ENCODE measurements at regions not wholly inside any gene's neighbourhood (a gene's known extent, or its start where the extent isn't known, plus 50 kb on each side); places are given as distances from the start of the nearest gene placed in this dataset.
"Not testable (repeated sequence)": the region's sequence is repeated elsewhere in the genome, so short reads cannot be mapped to it uniquely, and the experiment has no call there.

DNA sequence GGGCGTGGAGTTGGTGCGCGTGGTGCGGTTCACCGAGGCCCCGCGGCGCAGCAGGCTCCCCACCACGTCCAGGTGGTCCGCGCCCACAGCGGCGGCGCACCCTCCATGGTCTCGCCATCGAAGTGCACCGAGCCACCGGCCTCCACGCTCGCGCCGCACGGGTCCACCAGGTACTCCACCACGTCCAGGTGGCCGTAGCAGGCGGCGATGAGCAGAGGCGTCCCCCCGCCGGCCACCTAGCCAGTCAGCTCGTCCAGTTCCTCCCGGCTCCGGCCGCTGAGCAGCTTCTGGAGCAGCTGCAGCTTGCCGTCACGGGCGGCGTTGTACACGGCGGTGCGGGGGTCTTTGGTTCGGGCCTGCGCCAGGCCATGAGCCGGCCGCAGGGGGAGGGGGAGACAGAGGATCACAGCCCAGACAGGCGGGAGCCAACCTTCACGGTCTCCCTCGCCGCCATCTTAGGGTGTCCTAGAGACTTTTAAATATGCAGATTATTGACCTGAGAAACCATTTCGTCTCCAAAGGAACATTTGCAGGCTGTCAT, 149.8 kb downstream of the POTEC start:
- H3K4me3 Mint-ChIP-seq; H3K9me3 Mint-ChIP-seq; H3K27ac Mint-ChIP-seq; POLR2A ChIA-PET; H3K36me3 Mint-ChIP-seq (ENCODE audit: low read depth); DNase-seq; H3K27me3 Mint-ChIP-seq; H3K4me1 Mint-ChIP-seq: not testable (repeated sequence)
- CTCF ChIA-PET = interaction anchor here (0.7 kb wide), 1 partner anchor 215 kb away, joined by 3 read pairs; no protein-coding TSS in a partner anchor

DNA sequence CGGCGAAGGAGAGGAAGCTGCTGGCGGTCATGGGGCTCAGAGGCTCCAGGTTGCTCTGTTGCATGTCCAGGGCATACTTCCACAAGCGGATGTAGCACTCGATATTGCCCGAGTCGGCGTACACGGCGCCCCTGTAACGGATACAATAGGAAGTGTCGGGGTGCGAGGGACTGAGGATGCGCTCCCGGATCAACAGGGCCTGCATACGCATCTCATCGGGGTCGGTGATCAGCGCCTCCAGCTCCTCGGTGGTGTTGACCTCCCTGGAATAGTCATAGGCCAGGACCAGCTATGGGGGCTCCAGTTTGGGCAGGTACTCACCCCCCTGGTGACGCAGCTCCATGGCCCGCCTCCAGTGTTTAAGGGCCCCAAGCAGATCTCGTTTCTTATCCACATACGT, 150.8 kb downstream of the POTEC start:
- POLR2A ChIA-PET; H3K27ac Mint-ChIP-seq; H3K9me3 Mint-ChIP-seq; H3K36me3 Mint-ChIP-seq (ENCODE audit: low read depth); DNase-seq; CTCF ChIA-PET; H3K4me1 Mint-ChIP-seq; H3K27me3 Mint-ChIP-seq; H3K4me3 Mint-ChIP-seq: not testable (repeated sequence)

GRCh38 chr18:14384961-14385360, 158.4 kb downstream of the POTEC start:
- H3K27me3 Mint-ChIP-seq; CTCF ChIA-PET; DNase-seq; POLR2A ChIA-PET; H3K36me3 Mint-ChIP-seq (ENCODE audit: low read depth); H3K4me3 Mint-ChIP-seq; H3K4me1 Mint-ChIP-seq; H3K9me3 Mint-ChIP-seq; H3K27ac Mint-ChIP-seq: not testable (repeated sequence)

DNA sequence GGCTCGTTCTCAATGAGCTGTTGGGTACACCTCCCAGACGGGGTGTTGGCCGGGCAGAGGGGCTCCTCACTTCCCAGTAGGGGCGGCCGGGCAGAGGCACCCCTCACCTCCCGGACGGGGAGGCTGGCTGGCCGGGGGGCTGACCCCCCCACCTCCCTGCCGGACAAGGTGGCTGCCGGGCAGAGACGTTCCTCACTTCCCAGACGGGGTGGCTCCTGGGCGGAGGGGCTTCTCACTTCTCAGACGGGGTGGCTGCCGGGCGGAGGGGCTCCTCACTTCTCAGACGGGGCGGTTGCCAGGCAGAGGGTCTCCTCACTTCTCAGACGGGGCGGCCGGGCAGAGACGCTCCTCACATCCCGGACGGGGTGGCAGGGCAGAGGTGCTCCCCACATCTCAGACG, 160.7 kb downstream of the POTEC start:
- POLR2A ChIA-PET; H3K27me3 Mint-ChIP-seq; H3K4me3 Mint-ChIP-seq; H3K36me3 Mint-ChIP-seq (ENCODE audit: low read depth); H3K4me1 Mint-ChIP-seq; H3K27ac Mint-ChIP-seq; DNase-seq; H3K9me3 Mint-ChIP-seq; CTCF ChIA-PET: not testable (repeated sequence)

DNA sequence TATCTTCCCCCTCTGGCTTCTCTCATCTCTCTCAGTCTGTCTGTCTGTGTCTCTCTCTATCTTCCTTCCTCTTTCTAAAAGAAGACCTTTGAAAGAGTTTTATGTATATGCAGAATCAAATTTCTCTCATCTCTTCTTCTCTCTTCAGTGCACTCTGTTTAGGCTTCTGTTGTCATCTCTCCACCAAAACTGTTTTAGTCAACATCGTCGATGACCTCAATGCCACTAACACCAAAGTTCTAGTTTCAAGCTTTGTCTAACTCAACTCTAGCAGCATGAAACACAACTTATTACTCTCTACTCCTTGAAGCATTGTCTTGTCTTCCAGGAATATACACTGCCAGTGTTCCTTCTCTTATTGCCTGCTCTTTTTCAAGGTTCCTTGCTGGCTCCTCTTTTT, 163.9 kb downstream of the POTEC start:
- H3K4me3 Mint-ChIP-seq; H3K36me3 Mint-ChIP-seq (ENCODE audit: low read depth); H3K9me3 Mint-ChIP-seq; H3K4me1 Mint-ChIP-seq; H3K27ac Mint-ChIP-seq; POLR2A ChIA-PET; CTCF ChIA-PET; H3K27me3 Mint-ChIP-seq; DNase-seq: not testable (repeated sequence)

- CTCF ChIA-PET = not testable (repeated sequence)
Measured at GRCh38 chr18:14378376-14378775, 165.0 kb downstream of the POTEC start.

GRCh38 chr18:14361346-14361745, 182.1 kb downstream of the POTEC start:
- H3K9me3 Mint-ChIP-seq; H3K36me3 Mint-ChIP-seq (ENCODE audit: low read depth); CTCF ChIA-PET; H3K4me3 Mint-ChIP-seq; H3K27me3 Mint-ChIP-seq; POLR2A ChIA-PET; H3K27ac Mint-ChIP-seq; H3K4me1 Mint-ChIP-seq; DNase-seq: not testable (repeated sequence)

More at GRCh38 chr18:14378376-14378775, 165.0 kb downstream of the POTEC start:
- H3K36me3 Mint-ChIP-seq (ENCODE audit: low read depth); DNase-seq; H3K27me3 Mint-ChIP-seq; H3K27ac Mint-ChIP-seq; H3K4me1 Mint-ChIP-seq; H3K9me3 Mint-ChIP-seq; POLR2A ChIA-PET; H3K4me3 Mint-ChIP-seq: not testable (repeated sequence)

GRCh38 chr18:14357553-14358297, 185.7 kb downstream of the POTEC start:
- POLR2A ChIA-PET = not testable (repeated sequence)

GRCh38 chr18:14342170-14342569, 201.2 kb downstream of the POTEC start:
- H3K36me3 Mint-ChIP-seq (ENCODE audit: low read depth); H3K9me3 Mint-ChIP-seq; H3K4me1 Mint-ChIP-seq; H3K27ac Mint-ChIP-seq; H3K4me3 Mint-ChIP-seq; POLR2A ChIA-PET; CTCF ChIA-PET; H3K27me3 Mint-ChIP-seq; DNase-seq: not testable (repeated sequence)

More at GRCh38 chr18:14357553-14358297, 185.7 kb downstream of the POTEC start:
- H3K27ac Mint-ChIP-seq; DNase-seq; H3K27me3 Mint-ChIP-seq; H3K36me3 Mint-ChIP-seq (ENCODE audit: low read depth); H3K9me3 Mint-ChIP-seq; H3K4me1 Mint-ChIP-seq; H3K4me3 Mint-ChIP-seq; CTCF ChIA-PET: not testable (repeated sequence)

DNA sequence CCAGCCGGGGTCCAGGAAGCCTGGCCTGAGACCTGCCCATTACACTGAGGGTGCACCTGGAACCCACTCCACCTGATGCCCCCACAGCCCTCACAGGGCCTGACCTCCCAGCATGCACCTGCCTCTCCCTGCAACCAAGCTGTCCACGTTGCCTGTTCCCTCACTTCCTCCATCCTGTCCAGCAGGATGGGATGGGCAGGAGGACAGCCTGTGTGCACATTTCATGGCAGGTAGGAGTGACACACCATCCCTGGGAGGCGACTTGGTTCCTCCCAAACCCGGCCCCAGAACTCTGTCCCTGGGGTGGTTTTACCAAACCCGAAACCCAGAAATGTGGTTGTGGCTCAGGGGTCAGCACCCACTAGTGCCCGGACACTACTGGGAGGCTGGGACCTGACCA, 203.8 kb upstream of the ZNF519 start:
- H3K27me3 Mint-ChIP-seq; H3K4me3 Mint-ChIP-seq; POLR2A ChIA-PET; H3K27ac Mint-ChIP-seq; H3K36me3 Mint-ChIP-seq (ENCODE audit: low read depth); CTCF ChIA-PET; DNase-seq; H3K4me1 Mint-ChIP-seq; H3K9me3 Mint-ChIP-seq: not testable (repeated sequence)

- H3K36me3 Mint-ChIP-seq (ENCODE audit: low read depth); H3K27me3 Mint-ChIP-seq; POLR2A ChIA-PET; H3K4me3 Mint-ChIP-seq; DNase-seq; CTCF ChIA-PET; H3K4me1 Mint-ChIP-seq; H3K27ac Mint-ChIP-seq; H3K9me3 Mint-ChIP-seq: not testable (repeated sequence)
Measured at GRCh38 chr18:14321217-14321616, 189.0 kb upstream of the ZNF519 start.

- H3K27me3 Mint-ChIP-seq; CTCF ChIA-PET; H3K4me3 Mint-ChIP-seq; H3K27ac Mint-ChIP-seq; H3K9me3 Mint-ChIP-seq; H3K36me3 Mint-ChIP-seq (ENCODE audit: low read depth); H3K4me1 Mint-ChIP-seq; POLR2A ChIA-PET; DNase-seq: not testable (repeated sequence)
Measured at GRCh38 chr18:14301255-14301654, 169.0 kb upstream of the ZNF519 start.

DNA sequence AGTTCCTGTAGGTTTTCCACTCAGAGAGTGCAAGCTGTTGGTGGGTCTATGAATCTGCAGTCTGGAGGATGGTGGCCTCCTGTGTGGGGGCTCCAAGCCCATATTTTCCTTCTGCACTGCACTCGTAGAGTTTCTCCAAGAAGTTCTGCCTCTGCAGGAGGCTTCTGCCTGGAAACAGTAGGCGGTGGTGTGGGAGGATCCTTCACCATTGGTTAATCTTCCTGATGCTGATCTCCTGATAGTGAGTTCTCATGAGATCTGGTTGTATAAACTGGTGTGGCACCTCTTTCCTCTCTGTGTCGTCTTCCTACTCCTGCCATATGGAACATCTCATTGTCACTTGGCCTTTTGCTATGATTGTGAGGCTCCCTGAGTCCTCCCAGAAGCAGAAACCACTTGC, 162.8 kb upstream of the ZNF519 start:
- H3K27ac Mint-ChIP-seq; H3K4me3 Mint-ChIP-seq; H3K27me3 Mint-ChIP-seq; H3K9me3 Mint-ChIP-seq; CTCF ChIA-PET; DNase-seq; H3K4me1 Mint-ChIP-seq; H3K36me3 Mint-ChIP-seq (ENCODE audit: low read depth); POLR2A ChIA-PET: not testable (repeated sequence)

- Mint-ChIP-seq H3K9me3 (no peaks in the 10 kb centered on the region), H3K4me3 (no peak overlapping the region), H3K27me3 (no peaks in the 10 kb centered on the region), H3K27ac (no peak overlapping the region), H3K4me1 (no peaks in the 10 kb centered on the region), H3K36me3 (ENCODE audit: low read depth) (no peaks in the 10 kb centered on the region)
- DNase-seq = no peak
- CTCF ChIA-PET = no interaction called here
- POLR2A ChIA-PET = no interaction called here
Measured at GRCh38 chr18:14285053-14285452, 152.8 kb upstream of the ZNF519 start.

Data from activated CD4-positive, alpha-beta T cell treated with anti-CD3 and anti-CD28 coated beads, Interleukin-2, amount 10 ng/mL, durations not matched to agents 7 days and 5 days (primary cell).